CD4-positive, alpha-beta T cell (primary cell): ENCODE measurements at regions not wholly inside any gene's neighbourhood (a gene's known extent, or its start where the extent isn't known, plus 50 kb on each side); places are given as distances from the start of the nearest gene placed in this dataset.

Experiments
- ATAC-seq: fragments of 200-7000 bp; cut with Tn5 transposase; one replicate; pipeline ENCODE4 v1.10.0; 2022; ENCODE audit warnings: mild to moderate bottlenecking; ENCODE audit not compliant: poor library complexity
- CTCF ChIA-PET: fragments of 350-600 bp; sonication (Branson Sonifier 250); formaldehyde crosslinking; loops from one replicate; lab custom pipeline; 2021; ENCODE audit warnings: antibody characterized with exemption, inconsistent platforms; lab: Charles Lee
- POLR2A ChIA-PET: fragments of 350-600 bp; sonication (Branson Sonifier 250); formaldehyde crosslinking; loops from one replicate; lab custom pipeline; 2021; ENCODE audit warnings: antibody characterized with exemption, inconsistent platforms; lab: Charles Lee
- DNase-seq, 14 experiments: peaks; one replicate each; pipeline ENCODE4 v3.0.0-alpha.2; 2013 to 2020; ENCODE audit warnings: mixed read lengths in 2 of 14
- H3K27ac ChIP-seq, 2 donors: one replicate each; pipeline versions ENCODE4 v1.5.1 to v1.7.0; 2013; ENCODE audit warnings: low read length in 2 of 2, low read depth in 1 of 2, mild to moderate bottlenecking in 1 of 2
- H3K27me3 ChIP-seq, 2 experiments: 1 replicate in 1 of 2; 2 replicates in 1 of 2; pipeline versions ENCODE4 v1.6.1 to v1.7.0; 2013; ENCODE audit warnings: low read length in 2 of 2, control low read depth in 1 of 2, mild to moderate bottlenecking in 1 of 2, moderate library complexity in 1 of 2; ENCODE audit not compliant: insufficient read depth in 2 of 2, control insufficient read depth in 1 of 2
- H3K36me3 ChIP-seq: one replicate; pipeline ENCODE4 v1.6.1; 2013; ENCODE audit warnings: low read length, control low read depth; ENCODE audit not compliant: insufficient read depth
- H3K4me1 ChIP-seq: one replicate; pipeline ENCODE4 v1.6.1; 2013; ENCODE audit warnings: low read length, control low read depth; ENCODE audit not compliant: insufficient read depth
- H3K4me3 ChIP-seq: one replicate; pipeline ENCODE4 v1.5.1; 2013; ENCODE audit warnings: mild to moderate bottlenecking, low read length, moderate library complexity
- H3K9me3 ChIP-seq, 2 experiments: 1 replicate in 1 of 2; 2 replicates in 1 of 2; pipeline versions ENCODE4 v1.6.1 to v1.7.0; 2013; ENCODE audit warnings: low read length in 2 of 2, mild to moderate bottlenecking in 2 of 2, control low read depth in 1 of 2, moderate library complexity in 1 of 2; ENCODE audit not compliant: control insufficient read depth in 1 of 2, insufficient read depth in 1 of 2
- H3K27ac Mint-ChIP-seq: one replicate; pipeline ENCODE4 v1.8.0; 2020; ENCODE audit warnings: mixed read lengths
- H3K27me3 Mint-ChIP-seq: one replicate; pipeline ENCODE4 v1.8.0; 2021; ENCODE audit warnings: mixed read lengths
- H3K36me3 Mint-ChIP-seq: one replicate; pipeline ENCODE4 v1.8.0; 2021; ENCODE audit warnings: low read depth, mixed read lengths
- H3K4me1 Mint-ChIP-seq: one replicate; pipeline ENCODE4 v1.8.0; 2021; ENCODE audit warnings: low read depth, mixed read lengths
- H3K4me3 Mint-ChIP-seq: one replicate; pipeline ENCODE4 v1.8.0; 2020; ENCODE audit warnings: mild to moderate bottlenecking, mixed read lengths
- H3K9me3 Mint-ChIP-seq: one replicate; pipeline ENCODE4 v1.8.0; 2020; ENCODE audit warnings: mixed read lengths
- intact Hi-C, 2 experiments: fragments of 100-400 bp; cut with DNase I in 1 of 2; cut with micrococcal nuclease in 1 of 2; formaldehyde crosslinking; loops; one replicate each; pipeline versions ENCODE4 v1.15.1 to v1.9.0; 2023 to 2025; cut with DNase I, micrococcal nuclease
- TF ChIP-seq, protein P1 (sequence below): fragments of 200-600 bp; IDR thresholded peaks from one replicate; pipeline ENCODE4 v1.8.0; 2022; ENCODE audit warnings: antibody characterized with exemption, mild to moderate bottlenecking

DNA sequence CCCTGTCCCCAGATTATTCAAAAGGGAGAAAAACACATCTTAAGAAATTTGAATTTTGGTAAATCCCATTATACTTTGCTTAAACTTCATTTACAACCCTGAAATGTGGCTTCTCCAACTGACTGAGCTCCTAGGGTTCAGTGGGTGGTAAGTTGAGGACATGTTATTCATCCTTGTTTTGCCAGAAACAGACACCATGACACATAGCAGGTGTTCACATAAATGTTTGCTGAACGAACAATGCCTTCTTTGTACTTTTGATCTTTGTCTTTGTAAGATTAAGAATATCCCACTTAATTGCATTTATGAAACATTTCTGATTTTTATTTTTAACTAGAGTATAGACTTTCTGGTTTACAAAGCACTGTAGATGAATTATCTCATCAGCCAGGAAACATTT lies 209.7 kb downstream of the GPAM start:
- H3K4me3 ChIP-seq: no peak overlapping the region
- Mint-ChIP-seq H3K27me3 (no peaks in the 10 kb centered on the region), H3K9me3 (no peaks in the 10 kb centered on the region), H3K4me1 (no peaks in the 10 kb centered on the region), H3K4me3 (no peak overlapping the region), H3K27ac (no peak overlapping the region), H3K36me3 (no peaks in the 10 kb centered on the region)
- POLR2A ChIA-PET: no interaction called here
- H3K4me1 ChIP-seq: no peaks in the 10 kb centered on the region
- no peaks in the 10 kb centered on the region for H3K9me3 ChIP-seq
- CTCF ChIA-PET: no interaction called here
- ATAC-seq: no peak
- H3K27ac ChIP-seq: no peak overlapping the region
- no peaks in the 10 kb centered on the region for H3K36me3 ChIP-seq
- intact Hi-C loops: no loop called here
- TF ChIP-seq, protein P1, sequence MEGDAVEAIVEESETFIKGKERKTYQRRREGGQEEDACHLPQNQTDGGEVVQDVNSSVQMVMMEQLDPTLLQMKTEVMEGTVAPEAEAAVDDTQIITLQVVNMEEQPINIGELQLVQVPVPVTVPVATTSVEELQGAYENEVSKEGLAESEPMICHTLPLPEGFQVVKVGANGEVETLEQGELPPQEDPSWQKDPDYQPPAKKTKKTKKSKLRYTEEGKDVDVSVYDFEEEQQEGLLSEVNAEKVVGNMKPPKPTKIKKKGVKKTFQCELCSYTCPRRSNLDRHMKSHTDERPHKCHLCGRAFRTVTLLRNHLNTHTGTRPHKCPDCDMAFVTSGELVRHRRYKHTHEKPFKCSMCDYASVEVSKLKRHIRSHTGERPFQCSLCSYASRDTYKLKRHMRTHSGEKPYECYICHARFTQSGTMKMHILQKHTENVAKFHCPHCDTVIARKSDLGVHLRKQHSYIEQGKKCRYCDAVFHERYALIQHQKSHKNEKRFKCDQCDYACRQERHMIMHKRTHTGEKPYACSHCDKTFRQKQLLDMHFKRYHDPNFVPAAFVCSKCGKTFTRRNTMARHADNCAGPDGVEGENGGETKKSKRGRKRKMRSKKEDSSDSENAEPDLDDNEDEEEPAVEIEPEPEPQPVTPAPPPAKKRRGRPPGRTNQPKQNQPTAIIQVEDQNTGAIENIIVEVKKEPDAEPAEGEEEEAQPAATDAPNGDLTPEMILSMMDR: no peak
- no peaks in the 10 kb centered on the region for H3K27me3 ChIP-seq
- DNase-seq: no peak

DNA sequence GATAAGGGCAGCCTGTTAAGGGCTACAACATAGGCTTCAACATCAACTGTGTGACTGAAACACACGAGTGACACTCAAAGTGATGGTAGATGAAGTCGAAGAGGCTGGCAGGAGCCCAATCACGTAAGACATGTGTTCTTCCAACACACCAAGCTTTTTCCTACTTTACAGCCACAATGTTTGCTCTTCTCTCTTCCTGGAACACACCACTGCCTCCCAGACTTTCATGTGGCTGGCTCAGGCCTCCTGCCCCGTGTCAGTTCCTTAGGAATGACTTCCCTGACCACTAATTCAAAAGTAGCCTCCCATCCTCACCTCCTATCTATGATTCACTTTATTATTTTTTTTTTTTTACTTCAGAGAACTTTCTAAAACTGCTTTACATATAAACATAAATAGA lies 209.2 kb downstream of the GPAM start:
- no peak overlapping the region for H3K27ac Mint-ChIP-seq
- no peak for DNase-seq
- POLR2A ChIA-PET: no interaction called here
- no peaks in the 10 kb centered on the region for H3K27me3 Mint-ChIP-seq
- no peaks in the 10 kb centered on the region for H3K9me3 ChIP-seq
- no peaks in the 10 kb centered on the region for H3K36me3 Mint-ChIP-seq
- no peaks in the 10 kb centered on the region for H3K4me1 Mint-ChIP-seq
- H3K4me3 ChIP-seq: no peak overlapping the region
- H3K36me3 ChIP-seq: no peaks in the 10 kb centered on the region
- H3K9me3 Mint-ChIP-seq: no peaks in the 10 kb centered on the region
- ATAC-seq: no peak
- CTCF ChIA-PET: no interaction called here
- TF ChIP-seq, protein P1: no peak
- no peaks in the 10 kb centered on the region for H3K27me3 ChIP-seq
- H3K4me1 ChIP-seq: no peaks in the 10 kb centered on the region
- H3K4me3 Mint-ChIP-seq: no peak overlapping the region
- no peak overlapping the region for H3K27ac ChIP-seq
- intact Hi-C loops: no loop called here

DNA sequence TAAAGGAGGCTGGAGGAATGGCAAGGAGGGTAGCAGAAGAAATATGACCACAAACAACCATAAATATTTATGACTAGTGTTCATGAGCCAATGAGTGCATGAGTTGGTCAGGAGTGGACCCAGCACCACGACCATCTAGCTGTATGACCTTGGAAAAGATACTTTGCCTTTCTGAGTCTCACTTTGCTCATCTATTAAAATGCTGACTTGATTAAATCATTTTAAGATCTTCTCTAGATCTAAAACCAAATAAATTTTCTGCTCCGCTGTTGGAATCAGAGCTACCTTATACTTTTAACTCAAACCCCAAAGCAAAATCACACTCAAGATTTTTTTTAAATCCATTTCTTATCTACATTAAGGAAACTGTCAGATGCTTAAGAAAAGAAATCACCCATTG lies 207.0 kb downstream of the GPAM start:
- Histone ChIP-seq H3K9me3 (no peaks in the 10 kb centered on the region), H3K36me3 (no peaks in the 10 kb centered on the region), H3K27ac (no peak overlapping the region), H3K27me3 (no peaks in the 10 kb centered on the region), H3K4me3 (no peak overlapping the region), H3K4me1 (no peaks in the 10 kb centered on the region)
- intact Hi-C loops: no loop called here
- DNase-seq (no peak), ATAC-seq (no peak)
- CTCF ChIA-PET: no interaction called here
- H3K9me3 Mint-ChIP-seq: no peaks in the 10 kb centered on the region
- no peaks in the 10 kb centered on the region for H3K36me3 Mint-ChIP-seq
- TF ChIP-seq, protein P1: no peak
- POLR2A ChIA-PET: no interaction called here
- H3K4me3 Mint-ChIP-seq: no peak overlapping the region
- no peaks in the 10 kb centered on the region for H3K4me1 Mint-ChIP-seq
- no peaks in the 10 kb centered on the region for H3K27me3 Mint-ChIP-seq
- no peak overlapping the region for H3K27ac Mint-ChIP-seq
